Fibroblast of pulmonary artery (primary cell): ENCODE measurements at regions not wholly inside any gene's neighbourhood (a gene's known extent, or its start where the extent isn't known, plus 50 kb on each side); places are given as distances from the start of the nearest gene placed in this dataset.

Experiments used
- DNase-seq: peaks from one replicate; pipeline ENCODE4 v3.0.0-alpha.2; 2010; ENCODE audit warnings: low read depth
- H3K4me3 ChIP-seq: replicated peaks from 2 replicates; pipeline ENCODE4 v1.5.1; 2011; ENCODE audit warnings: low read depth, mild to moderate bottlenecking, control low read depth, low read length, moderate library complexity
- CTCF ChIP-seq: IDR thresholded peaks from 2 replicates; pipeline ENCODE4 v1.5.1; 2011; ENCODE audit warnings: mild to moderate bottlenecking, control low read depth, low read length, inconsistent platforms; ENCODE audit errors: missing control alignments

DNA sequence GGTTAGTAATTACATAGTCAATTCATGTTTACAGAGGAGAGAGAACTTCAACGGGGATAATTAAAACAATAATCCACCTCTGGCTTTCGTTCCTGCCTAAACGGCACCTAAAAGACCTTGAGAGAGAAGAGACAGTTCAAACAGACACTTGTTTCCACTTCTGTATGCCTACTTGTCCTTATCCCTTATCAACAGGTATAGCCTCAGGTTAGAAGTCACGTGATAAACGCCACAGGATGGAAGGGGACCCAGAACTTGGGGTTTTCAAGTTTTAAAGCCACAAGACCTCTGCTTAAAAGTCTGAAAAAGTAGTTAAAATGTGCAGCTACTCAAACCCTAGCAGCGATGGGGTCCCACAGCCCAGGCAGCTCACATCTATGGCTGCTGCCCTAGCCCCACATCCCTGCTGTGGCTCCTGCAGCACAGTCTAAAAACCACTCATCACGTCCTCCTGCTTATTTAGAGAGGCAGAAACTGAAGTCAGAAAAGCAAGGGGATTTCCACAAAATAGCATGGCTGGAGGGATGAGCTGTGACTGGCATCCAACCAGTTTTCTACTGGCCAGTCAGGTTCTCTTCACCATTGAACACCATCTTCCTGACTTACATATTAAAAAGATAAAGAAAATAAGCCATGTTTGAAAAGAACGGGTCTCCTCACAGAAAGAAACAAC lies 51.2 kb upstream of the SEC16B start:
- no peak overlapping the region for H3K4me3 ChIP-seq
- TF ChIP-seq CTCF, result no peak
- no peak for DNase-seq

DNA sequence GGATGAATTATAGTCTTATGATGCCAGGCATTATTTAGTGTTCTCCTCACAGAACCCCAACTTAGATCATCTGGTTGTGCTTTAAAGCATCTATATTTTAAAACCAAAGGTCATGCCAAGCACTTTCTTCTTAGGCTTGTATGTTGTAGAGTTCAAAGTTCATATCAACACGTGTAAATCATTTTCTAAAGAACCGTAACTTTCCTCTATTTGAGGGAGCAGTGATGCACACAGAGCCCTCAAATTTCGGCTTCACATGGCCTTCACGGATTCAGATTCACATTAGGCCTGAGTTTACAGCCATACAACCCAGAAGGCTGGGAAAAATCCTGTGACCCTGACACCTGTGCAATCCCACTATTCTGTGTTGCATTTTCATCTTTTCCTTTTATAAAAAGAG lies 52.1 kb upstream of the SEC16B start:
- DNase-seq, result no peak
- no peak for TF ChIP-seq CTCF
- H3K4me3 ChIP-seq, result no peak overlapping the region

DNA sequence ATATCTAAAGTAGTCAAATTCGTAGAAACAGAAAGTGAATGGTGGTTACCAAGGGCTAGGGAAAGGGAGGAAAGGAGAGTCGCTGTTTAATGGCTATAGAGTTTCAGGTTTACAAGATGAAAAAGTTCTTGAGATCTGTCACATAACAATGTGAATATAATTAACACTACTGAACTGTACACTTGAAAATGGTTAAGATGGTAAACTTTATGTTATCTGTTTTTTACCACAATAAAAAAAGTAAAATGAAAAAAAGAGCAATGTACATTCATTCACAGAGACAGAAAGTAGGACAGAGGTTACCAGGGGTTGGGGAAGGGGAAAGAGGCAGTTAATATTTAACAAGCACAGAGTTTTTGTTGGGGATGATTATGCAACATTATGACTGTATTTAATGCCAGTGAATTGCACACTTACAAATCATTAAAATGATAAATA lies 53.3 kb upstream of the SEC16B start:
- H3K4me3 ChIP-seq, result no peak overlapping the region
- DNase-seq, result no peak
- TF ChIP-seq CTCF, result no peak

DNA sequence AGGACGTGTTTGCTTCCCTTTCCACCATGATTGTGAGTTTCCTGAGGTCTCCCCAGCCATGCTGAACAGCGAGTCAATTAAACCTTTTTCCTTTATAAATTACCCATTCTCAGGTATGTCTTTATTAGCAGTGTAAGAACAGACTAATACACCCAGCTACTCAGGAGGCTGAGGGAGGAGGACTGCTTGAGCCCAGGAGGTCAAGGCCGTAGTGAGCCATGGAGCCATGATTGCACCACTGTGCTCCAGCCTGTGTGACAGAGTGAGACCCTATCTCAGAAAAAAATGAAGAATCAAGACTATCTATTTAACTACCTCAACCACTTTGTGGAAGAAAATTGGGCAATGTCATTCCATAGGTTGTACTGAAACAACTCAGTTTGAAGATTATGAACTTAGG lies 54.6 kb upstream of the SEC16B start:
- H3K4me3 ChIP-seq, result no peak overlapping the region
- TF ChIP-seq CTCF, result no peak
- no peak for DNase-seq

DNA sequence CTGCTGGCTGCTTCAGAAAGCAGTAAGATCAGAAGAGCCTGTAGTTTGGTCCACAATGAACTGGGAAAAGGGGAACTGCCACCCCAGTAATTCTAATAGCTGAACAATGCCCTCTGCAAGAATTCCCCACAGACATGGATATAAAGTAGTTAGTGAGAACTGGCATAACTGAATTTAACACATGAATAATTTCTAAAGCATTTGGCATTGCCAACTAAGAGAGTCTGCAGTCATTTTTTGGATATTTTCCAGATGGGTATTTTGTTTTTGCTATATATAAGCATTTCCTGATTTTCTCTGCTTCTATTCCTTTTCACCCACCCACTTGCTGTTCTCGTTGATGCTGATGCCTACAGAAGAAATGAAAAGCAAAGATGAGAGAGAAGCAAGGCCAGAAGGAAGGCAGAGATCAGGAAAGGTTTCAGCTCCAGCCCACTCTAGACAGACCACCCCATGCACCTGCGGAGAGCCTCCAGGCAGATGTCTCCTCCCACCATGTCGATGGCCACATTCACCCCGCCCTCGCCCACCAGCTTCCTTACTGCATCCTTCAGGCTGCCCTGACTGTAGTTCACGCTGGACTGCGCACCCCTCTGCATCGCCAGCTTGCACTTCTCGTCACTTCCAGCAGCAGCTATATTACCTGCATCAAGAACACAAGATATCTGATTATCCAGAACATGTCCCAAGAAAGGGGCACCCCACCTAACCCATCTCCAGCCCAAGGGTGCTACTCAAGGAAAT lies 55.9 kb upstream of the SEC16B start:
- DNase-seq, result no peak
- no peak overlapping the region for H3K4me3 ChIP-seq
- no peak for TF ChIP-seq CTCF

DNA sequence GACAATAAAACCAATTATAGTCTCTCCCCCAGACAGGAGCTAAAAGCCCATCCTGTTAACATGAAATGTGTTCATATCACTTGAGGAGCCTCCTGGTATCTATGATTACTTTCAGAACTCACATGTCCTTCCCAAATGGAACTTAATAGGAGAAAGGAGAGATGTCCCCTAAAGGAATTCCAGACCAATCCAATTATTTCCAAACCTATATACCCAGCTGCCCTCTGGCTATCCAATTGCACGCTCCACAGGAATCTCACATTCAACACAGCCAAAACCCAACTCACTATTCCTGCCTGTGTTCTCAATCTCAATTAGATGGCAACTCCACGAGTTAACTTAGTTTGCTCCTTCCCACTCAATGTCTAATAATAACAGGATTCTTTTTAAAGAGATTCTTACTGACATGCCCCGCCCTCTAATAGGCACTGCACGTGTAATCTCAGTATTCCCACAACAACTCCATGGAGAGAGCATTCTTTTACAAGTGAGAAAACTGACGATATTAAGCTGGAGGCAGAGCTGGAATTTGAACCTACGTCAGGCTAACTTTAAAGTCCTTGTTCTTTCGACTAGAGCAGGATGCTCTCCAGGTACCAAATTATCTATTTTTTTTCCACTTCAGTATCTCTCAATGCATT lies 59.1 kb upstream of the SEC16B start:
- TF ChIP-seq CTCF, result no peak
- H3K4me3 ChIP-seq, result no peak overlapping the region
- DNase-seq, result no peak
